ENCODE measurements at regions not wholly inside any gene's neighbourhood (a gene's known extent, or its start where the extent isn't known, plus 50 kb on each side); places are given as distances from the start of the nearest gene placed in this dataset.

DNA sequence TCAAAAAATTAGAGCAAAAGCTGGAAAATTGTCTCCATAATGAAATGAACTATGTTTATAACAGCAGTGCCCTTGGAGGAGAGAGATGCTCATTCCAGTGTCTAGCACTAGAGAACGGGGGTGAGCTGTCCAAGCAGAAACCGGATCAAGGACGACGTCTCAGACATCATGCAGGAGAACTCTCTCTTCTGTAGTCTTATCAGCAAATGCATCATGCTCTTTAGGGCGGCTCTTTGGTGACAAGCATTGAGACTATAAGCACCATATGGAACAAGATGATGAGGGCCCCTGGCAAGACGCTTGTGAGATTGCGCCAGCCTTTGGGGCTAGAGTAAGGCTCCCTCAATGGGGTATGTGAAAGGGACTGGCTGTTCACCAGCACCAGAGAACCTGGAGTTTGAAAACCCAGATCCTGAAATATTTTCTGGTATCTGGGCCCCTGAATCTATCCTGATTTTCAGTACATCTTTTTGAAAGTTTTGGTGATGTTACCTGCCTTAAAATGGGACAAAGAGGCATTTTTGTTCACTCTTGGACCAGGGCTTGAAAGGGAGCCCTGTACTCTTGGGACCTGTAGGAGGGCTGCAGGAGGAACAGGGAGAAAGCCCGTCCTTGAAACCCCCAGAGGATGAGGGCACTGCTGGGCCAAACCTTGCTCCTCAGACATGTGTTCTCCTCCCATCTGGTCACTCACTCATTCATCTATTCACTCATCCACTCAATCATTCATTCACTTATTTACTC lies 127.6 kb downstream of the TTLL2 start:
- TF ChIP-seq, protein P1, sequence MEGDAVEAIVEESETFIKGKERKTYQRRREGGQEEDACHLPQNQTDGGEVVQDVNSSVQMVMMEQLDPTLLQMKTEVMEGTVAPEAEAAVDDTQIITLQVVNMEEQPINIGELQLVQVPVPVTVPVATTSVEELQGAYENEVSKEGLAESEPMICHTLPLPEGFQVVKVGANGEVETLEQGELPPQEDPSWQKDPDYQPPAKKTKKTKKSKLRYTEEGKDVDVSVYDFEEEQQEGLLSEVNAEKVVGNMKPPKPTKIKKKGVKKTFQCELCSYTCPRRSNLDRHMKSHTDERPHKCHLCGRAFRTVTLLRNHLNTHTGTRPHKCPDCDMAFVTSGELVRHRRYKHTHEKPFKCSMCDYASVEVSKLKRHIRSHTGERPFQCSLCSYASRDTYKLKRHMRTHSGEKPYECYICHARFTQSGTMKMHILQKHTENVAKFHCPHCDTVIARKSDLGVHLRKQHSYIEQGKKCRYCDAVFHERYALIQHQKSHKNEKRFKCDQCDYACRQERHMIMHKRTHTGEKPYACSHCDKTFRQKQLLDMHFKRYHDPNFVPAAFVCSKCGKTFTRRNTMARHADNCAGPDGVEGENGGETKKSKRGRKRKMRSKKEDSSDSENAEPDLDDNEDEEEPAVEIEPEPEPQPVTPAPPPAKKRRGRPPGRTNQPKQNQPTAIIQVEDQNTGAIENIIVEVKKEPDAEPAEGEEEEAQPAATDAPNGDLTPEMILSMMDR (IDR thresholded peaks at IDR 0.05): no peak
- TF ChIP-seq POLR2A (IDR thresholded peaks at IDR 0.05): no peak
